RWPE1 (cell line): ENCODE measurements at regions not wholly inside any gene's neighbourhood (a gene's known extent, or its start where the extent isn't known, plus 50 kb on each side); places are given as distances from the start of the nearest gene placed in this dataset.

Experiments used
- CTCF ChIA-PET: fragments of 350-600 bp; sonication (Branson Sonifier 250); formaldehyde crosslinking; extraction: SDS; loops from one replicate; lab custom pipeline; 2021; lab: Yijun Ruan, JAX
- POLR2A ChIA-PET: fragments of 400-600 bp; formaldehyde crosslinking; extraction: SDS; loops from one replicate; lab custom pipeline; 2020; ENCODE audit warnings: antibody characterized with exemption; ENCODE audit not compliant: low non-redundant PET; lab: Yijun Ruan, JAX
- DNase-seq: peaks from one replicate; pipeline ENCODE4 v3.0.0; 2012; ENCODE audit warnings: low spot score
- H3K27ac ChIP-seq: fragments of 450-650 bp; 2 replicates; pipeline ENCODE4 v1.5.1; 2017
- CTCF ChIP-seq: fragments of 450-650 bp; conservative IDR thresholded peaks from 2 replicates; pipeline ENCODE4 v1.5.1; 2017; ENCODE audit warnings: low read depth, mild to moderate bottlenecking

DNA sequence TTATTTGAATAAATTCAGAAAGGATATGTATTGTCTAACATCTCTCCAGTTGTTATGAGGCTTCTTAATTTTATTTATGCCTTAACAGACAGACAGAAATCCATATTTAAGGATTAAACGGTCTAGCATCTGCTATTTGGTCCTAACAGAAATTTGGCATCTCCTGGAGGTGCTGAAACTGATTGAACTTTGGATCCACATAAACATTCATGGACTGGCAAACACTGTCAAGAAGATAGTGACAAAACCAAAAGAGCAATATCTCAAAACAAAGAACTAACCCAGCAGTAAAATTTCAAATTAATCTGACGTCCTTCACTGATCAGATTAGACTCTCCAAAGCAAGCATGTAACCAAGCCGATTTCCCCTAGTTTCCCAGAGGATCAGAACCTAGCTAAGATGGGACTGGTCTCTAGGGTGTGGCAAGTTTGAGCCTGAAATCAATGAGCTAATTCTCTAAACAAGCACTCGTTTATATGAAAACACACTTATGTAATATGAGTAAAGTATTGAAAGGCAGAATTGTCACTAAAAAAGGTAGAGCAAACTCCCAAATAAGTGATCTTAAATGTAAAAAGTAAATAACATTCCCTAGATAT lies 139.5 kb downstream of the NOL4 start:
- ChIA-PET CTCF (no interaction called here), POLR2A (no interaction called here)
- DNase-seq, result no peak
- TF ChIP-seq CTCF, result no peak
- no peak overlapping the region for H3K27ac ChIP-seq

GRCh38 chr18:34084635-34085034 lies 140.1 kb downstream of the NOL4 start:
- no peak for DNase-seq
- ChIA-PET POLR2A (no interaction called here), CTCF (interaction anchor here (0.7 kb wide), 1 partner anchor 245 kb away, joined by 3 read pairs; no protein-coding TSS in a partner anchor)
- TF ChIP-seq CTCF, result no peak
- no peak overlapping the region for H3K27ac ChIP-seq

- ChIA-PET POLR2A (no interaction called here), CTCF (interaction anchor here (0.7 kb wide), 1 partner anchor 245 kb away, joined by 3 read pairs; no protein-coding TSS in a partner anchor)
- TF ChIP-seq CTCF, result no peak
- no peak for DNase-seq
- H3K27ac ChIP-seq, result no peak overlapping the region
Measured at GRCh38 chr18:34083910-34084535, 140.7 kb downstream of the NOL4 start.

- DNase-seq, result no peak
- POLR2A ChIA-PET, result no interaction called here
- CTCF ChIA-PET, result interaction anchor here (1.0 kb wide), 1 partner anchor 38 kb away, joined by 3 read pairs; no protein-coding TSS in a partner anchor
- TF ChIP-seq CTCF, result no peak
- H3K27ac ChIP-seq, result no peak overlapping the region
Measured at GRCh38 chr18:34077599-34077998, 147.1 kb downstream of the NOL4 start.

GRCh38 chr18:34075963-34076860 lies 148.5 kb downstream of the NOL4 start:
- DNase-seq, result no peak
- no peak for TF ChIP-seq CTCF
- ChIA-PET POLR2A (no interaction called here), CTCF (interaction anchor here (1.0 kb wide), 1 partner anchor 37 kb away, joined by 3 read pairs; no protein-coding TSS in a partner anchor)
- no peak overlapping the region for H3K27ac ChIP-seq

DNA sequence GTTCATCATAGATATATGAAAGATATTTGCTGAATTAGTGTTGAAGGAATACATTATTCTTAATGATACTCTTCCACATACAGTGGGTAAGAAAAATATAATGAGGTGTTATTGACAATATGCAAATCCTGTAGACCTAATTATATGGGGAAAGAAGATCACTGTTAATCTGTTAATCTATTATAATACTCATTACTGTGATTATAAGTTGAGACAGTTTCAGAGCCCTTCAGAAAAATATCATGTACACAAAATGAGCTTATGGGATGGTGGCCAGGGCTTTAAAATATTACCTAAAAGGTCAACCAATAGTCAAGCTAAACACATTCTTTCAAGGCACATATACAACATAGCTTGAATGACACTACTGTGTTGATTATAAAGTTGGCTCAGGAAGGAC lies 163.5 kb downstream of the NOL4 start:
- CTCF ChIA-PET, result no interaction called here
- TF ChIP-seq CTCF, result no peak
- POLR2A ChIA-PET, result no interaction called here
- no peak overlapping the region for H3K27ac ChIP-seq
- DNase-seq, result no peak
